Skeletal muscle tissue (tissue), 3 donors: ENCODE measurements at regions not wholly inside any gene's neighbourhood (a gene's known extent, or its start where the extent isn't known, plus 50 kb on each side); places are given as distances from the start of the nearest gene placed in this dataset.

Source experiments
- H3K27ac ChIP-seq: one replicate; pipeline ENCODE4 v1.7.0; 2013; ENCODE audit warnings: mild to moderate bottlenecking, low read depth, low read length, inconsistent platforms
- H3K27me3 ChIP-seq, 3 donors: one replicate each; pipeline ENCODE4 v1.7.0; 2013; ENCODE audit warnings: low read length in 3 of 3; ENCODE audit not compliant: control insufficient read depth in 3 of 3, insufficient read depth in 3 of 3
- H3K36me3 ChIP-seq, 3 donors: one replicate each; pipeline ENCODE4 v1.7.0; 2013; ENCODE audit warnings: low read length in 3 of 3; ENCODE audit not compliant: control insufficient read depth in 3 of 3, insufficient read depth in 3 of 3
- H3K4me1 ChIP-seq, 3 donors: one replicate each; pipeline ENCODE4 v1.7.0; 2013; ENCODE audit warnings: low read length in 3 of 3, mild to moderate bottlenecking in 3 of 3; ENCODE audit not compliant: control insufficient read depth in 3 of 3, insufficient read depth in 3 of 3
- H3K4me3 ChIP-seq, 3 donors: one replicate each; pipeline ENCODE4 v1.7.0; 2013; ENCODE audit warnings: low read length in 3 of 3
- H3K9ac ChIP-seq, 3 donors: one replicate each; pipeline ENCODE4 v1.7.0; 2013; ENCODE audit warnings: low read length in 3 of 3, mild to moderate bottlenecking in 3 of 3, moderate library complexity in 2 of 3, low read depth in 1 of 3
- H3K9me3 ChIP-seq, 3 donors: one replicate each; pipeline ENCODE4 v1.7.0; 2013; ENCODE audit warnings: low read length in 3 of 3; ENCODE audit not compliant: control insufficient read depth in 3 of 3
- donor health status: Osteomylitis.

DNA sequence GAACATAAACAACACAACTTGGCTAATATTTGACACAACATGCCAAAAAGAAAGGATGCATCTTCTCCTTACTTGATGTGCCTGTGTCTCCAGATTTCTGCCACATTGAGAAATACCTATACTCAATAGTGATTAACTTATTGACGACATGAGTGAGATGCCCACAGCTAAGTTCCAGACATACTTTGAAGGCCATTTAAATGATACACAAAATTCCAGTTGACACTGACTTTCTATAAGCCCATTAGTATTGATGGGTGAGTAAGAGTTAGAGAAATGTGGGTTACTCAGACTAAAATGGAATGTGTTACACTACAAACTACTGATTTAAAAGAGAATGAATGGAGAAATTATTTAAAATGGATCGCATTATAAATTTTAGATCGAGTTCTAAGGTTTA is 838.2 kb upstream of the MGAT4C start:
- Histone ChIP-seq H3K4me3 (no peak overlapping the region), H3K27me3 (no peaks in the 10 kb centered on the region), H3K9me3 (no peaks in the 10 kb centered on the region), H3K27ac (no peak overlapping the region), H3K4me1 (no peaks in the 10 kb centered on the region), H3K36me3 (no peaks in the 10 kb centered on the region), H3K9ac (no peak overlapping the region)

DNA sequence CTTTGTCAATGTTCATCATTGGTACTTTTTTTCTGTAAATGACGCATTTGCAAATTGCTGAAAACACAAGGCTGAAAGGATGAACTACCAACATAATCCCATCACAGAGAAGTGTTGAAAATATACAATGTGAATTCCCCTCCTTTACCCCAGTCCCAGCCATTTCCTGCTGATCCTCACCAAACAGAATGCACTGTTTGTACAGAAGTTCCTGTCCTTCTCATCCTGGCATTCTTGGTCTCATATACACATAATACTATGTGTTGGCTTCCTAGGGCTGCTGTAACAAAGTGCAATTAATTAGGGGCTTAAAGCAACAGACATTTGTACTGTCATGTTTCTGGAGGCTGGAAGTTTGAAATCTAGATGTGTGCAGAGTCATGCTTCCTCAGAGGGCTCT is 836.2 kb upstream of the MGAT4C start:
- Histone ChIP-seq H3K4me1 (no peaks in the 10 kb centered on the region), H3K4me3 (no peak overlapping the region), H3K27ac (no peak overlapping the region), H3K9me3 (no peaks in the 10 kb centered on the region), H3K36me3 (no peaks in the 10 kb centered on the region), H3K9ac (no peak overlapping the region), H3K27me3 (no peaks in the 10 kb centered on the region)

DNA sequence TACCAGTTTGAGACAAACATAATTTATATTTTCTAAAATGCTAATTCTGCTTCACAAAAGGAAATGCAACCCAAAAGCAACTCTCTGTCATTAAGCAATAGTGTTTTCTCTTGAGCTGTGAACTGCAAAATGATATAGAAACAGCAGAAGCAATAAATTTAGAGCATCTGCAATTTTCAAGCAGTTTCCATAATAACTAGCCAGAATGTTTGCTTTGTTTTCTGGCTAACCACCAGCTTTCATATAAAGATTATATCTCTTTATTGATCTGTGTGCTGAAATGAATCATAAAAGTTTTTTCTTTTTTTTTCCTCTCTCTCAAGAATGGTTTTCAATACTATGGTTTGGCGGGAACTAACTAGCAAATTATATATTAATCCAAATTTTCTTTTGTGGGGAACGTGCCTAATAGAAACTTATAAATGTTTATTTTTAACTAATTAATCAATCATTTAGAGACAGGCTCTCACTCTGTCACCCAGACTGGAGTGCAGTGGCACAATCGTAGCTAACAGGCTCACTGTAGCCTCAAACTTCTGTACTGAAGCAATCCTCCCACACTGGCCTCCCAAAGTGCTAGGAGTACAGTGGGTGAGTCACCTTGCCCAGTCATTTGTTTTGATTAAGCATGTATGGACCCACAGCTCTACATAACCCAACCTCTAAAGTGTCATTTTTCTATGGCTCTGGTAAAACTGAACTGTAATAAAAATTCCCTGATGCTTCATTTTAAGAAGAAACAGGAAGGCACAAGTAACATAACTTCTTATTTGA is 830.1 kb upstream of the MGAT4C start:
- no peaks in the 10 kb centered on the region for H3K27me3 ChIP-seq
- no peak overlapping the region for H3K27ac ChIP-seq
- H3K36me3 ChIP-seq = no peaks in the 10 kb centered on the region
- no peaks in the 10 kb centered on the region for H3K4me1 ChIP-seq
- no peak overlapping the region for H3K9ac ChIP-seq
- no peaks in the 10 kb centered on the region for H3K9me3 ChIP-seq
- no peak overlapping the region for H3K4me3 ChIP-seq

DNA sequence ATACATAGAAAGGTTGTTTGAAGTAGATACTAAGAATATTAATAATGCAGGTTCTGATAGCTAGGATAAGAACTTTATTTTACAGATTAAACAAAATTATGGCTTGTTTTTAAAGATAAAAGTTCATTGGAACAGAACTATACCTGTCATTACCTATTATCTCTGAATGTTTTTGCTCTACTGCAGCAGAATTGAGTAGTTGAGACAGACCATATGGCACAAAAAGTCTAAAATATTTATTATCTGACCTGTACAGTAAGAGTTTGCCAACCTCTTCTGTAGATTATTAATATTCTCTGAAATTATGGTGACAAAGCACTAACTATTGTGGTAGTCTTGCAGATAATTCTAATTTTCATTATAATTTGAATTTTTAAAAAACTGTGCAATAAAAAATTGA is 829.1 kb upstream of the MGAT4C start:
- no peaks in the 10 kb centered on the region for H3K4me1 ChIP-seq
- H3K9me3 ChIP-seq = no peaks in the 10 kb centered on the region
- H3K27me3 ChIP-seq = no peaks in the 10 kb centered on the region
- H3K9ac ChIP-seq = no peak overlapping the region
- H3K36me3 ChIP-seq = no peaks in the 10 kb centered on the region
- H3K4me3 ChIP-seq = no peak overlapping the region
- no peak overlapping the region for H3K27ac ChIP-seq

DNA sequence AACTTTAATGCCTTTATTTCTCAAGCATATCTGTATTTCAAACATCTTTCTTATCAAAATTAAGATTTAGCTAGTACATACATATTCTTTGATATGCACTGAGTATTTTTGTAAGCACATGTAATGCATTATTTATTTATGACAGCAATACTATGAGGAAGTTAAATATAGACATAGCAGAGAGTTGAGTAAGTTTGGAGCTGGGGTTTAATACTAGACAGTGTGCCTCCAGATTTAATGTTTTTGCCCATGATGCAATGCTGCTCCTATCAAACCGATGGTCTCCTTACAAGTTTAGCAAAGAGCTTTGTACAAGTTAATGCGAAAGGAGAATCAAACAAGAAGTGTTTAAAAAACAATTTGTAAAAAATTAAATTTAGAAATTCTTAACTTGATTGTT is 826.6 kb upstream of the MGAT4C start:
- no peak overlapping the region for H3K9ac ChIP-seq
- no peaks in the 10 kb centered on the region for H3K4me1 ChIP-seq
- H3K9me3 ChIP-seq = no peaks in the 10 kb centered on the region
- H3K4me3 ChIP-seq = no peak overlapping the region
- no peaks in the 10 kb centered on the region for H3K27me3 ChIP-seq
- H3K27ac ChIP-seq = no peak overlapping the region
- no peaks in the 10 kb centered on the region for H3K36me3 ChIP-seq

DNA sequence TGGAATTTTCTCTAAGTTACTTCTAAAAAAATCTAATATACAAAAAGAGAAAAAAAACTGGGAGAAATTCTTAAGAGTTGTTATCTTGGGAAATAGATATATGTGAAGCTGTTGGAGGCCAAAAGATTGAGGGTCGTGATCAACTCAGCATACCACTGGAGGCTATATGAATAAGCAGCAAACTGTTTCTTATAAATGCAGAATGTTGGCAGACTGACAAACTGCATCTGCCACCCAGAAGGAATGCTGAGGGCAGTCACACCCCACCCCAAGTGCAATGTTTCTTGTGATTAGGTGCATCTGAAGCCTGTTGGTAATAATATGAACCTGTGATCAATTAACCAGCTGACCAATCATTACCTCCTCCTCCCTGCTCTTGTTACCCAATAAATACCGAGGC is 818.6 kb upstream of the MGAT4C start:
- H3K27me3 ChIP-seq = no peaks in the 10 kb centered on the region
- H3K27ac ChIP-seq = no peak overlapping the region
- no peak overlapping the region for H3K9ac ChIP-seq
- H3K4me3 ChIP-seq = no peak overlapping the region
- no peaks in the 10 kb centered on the region for H3K4me1 ChIP-seq
- peaks cover 0 to 4% (median 0%) of the 10 kb centered on the region in 3 donors for H3K9me3 ChIP-seq
- no peaks in the 10 kb centered on the region for H3K36me3 ChIP-seq

DNA sequence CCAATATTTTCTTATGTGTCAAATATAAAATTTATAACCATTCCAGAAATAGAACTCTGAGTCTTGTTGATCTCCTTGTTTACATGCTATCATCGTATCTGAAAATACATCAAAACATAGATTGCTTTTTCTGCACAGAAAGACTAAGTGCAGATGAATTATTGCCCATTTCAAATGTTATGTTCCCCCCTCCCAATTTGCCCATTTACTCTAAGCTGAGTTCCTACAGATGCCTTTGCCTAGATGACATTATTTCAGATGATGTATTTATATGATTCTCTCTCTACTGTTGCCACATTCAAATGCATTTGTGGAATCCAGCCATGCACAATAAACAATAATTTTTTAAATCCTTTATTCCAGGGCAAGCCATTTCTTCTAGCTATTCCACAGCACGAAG is 810.1 kb upstream of the MGAT4C start:
- Histone ChIP-seq H3K36me3 (no peaks in the 10 kb centered on the region), H3K9ac (no peak overlapping the region), H3K27ac (no peak overlapping the region), H3K4me1 (no peaks in the 10 kb centered on the region), H3K27me3 (no peaks in the 10 kb centered on the region), H3K9me3 (no peaks in the 10 kb centered on the region), H3K4me3 (no peak overlapping the region)

DNA sequence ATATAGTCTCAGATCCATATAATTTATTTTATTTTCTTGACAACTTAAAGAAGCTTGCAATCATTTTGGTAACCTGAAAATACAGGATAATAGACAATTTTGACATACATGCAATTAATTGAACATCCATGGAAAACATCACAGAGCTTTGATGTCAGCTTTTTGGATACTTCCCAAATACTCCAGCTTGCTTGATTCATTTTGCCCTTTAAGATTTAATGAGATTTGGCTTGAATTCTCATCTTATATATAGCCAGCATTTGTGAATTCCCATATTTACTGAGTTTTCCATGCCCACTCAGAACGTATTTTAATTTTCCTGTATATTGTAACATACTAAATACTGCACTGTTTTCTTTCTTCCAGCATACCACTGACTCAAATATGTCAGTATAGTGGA is 803.0 kb upstream of the MGAT4C start:
- Histone ChIP-seq H3K9ac (no peak overlapping the region), H3K9me3 (no peaks in the 10 kb centered on the region), H3K4me3 (no peak overlapping the region), H3K4me1 (no peaks in the 10 kb centered on the region), H3K36me3 (no peaks in the 10 kb centered on the region), H3K27me3 (no peaks in the 10 kb centered on the region), H3K27ac (no peak overlapping the region)

DNA sequence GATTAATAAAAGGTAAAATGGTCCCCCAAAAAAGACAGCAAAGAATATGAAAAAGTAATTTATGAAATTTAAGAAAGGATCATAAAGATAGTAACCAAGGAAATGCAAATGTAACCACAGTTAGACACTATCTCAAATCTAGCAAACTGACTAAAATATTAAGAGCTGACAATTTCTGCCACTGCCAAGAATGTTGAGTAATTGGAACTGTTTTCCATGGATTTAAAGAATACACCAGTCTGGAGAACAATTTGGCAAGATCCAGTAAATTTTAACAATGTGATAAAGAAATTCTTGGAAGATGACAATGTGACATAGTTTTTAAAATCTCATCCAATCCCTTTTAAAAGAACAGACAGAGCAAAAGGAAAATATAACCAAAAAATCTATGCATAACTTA is 798.0 kb upstream of the MGAT4C start:
- H3K4me1 ChIP-seq = no peaks in the 10 kb centered on the region
- no peak overlapping the region for H3K4me3 ChIP-seq
- no peaks in the 10 kb centered on the region for H3K27me3 ChIP-seq
- no peak overlapping the region for H3K9ac ChIP-seq
- no peaks in the 10 kb centered on the region for H3K9me3 ChIP-seq
- H3K36me3 ChIP-seq = no peaks in the 10 kb centered on the region
- H3K27ac ChIP-seq = no peak overlapping the region

DNA sequence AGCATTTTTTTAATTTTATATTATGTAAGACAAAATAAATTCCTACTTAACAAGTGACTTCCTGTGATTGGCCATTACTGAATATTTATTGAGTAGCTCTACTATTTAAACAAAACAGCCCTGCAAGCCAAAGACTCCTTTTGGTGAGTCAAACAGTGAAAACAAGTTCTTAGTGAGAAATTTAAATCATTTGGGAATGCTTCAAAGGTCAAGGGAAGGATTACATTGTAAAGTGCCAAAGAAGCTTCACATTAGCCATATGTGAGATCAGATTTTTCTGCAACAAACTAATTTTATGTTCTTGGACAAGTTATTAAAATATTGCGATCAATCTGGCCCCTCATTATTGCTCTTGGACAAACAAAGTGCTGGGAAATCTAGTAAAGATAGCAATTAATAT is 795.4 kb upstream of the MGAT4C start:
- no peak overlapping the region for H3K9ac ChIP-seq
- H3K4me1 ChIP-seq = no peaks in the 10 kb centered on the region
- no peak overlapping the region for H3K27ac ChIP-seq
- H3K36me3 ChIP-seq = no peaks in the 10 kb centered on the region
- H3K9me3 ChIP-seq = no peaks in the 10 kb centered on the region
- no peak overlapping the region for H3K4me3 ChIP-seq
- H3K27me3 ChIP-seq = no peaks in the 10 kb centered on the region
